HG02973 (cell line): ENCODE measurements at regions not wholly inside any gene's neighbourhood (a gene's known extent, or its start where the extent isn't known, plus 50 kb on each side); places are given as distances from the start of the nearest gene placed in this dataset.

ENCODE experiments used
- ATAC-seq: cut with Tn5 transposase; IDR thresholded peaks from one replicate; pipeline ENCODE4 v1.9.1; 2021; ENCODE audit warnings: moderate library complexity; ENCODE audit not compliant: unreplicated experiment

DNA sequence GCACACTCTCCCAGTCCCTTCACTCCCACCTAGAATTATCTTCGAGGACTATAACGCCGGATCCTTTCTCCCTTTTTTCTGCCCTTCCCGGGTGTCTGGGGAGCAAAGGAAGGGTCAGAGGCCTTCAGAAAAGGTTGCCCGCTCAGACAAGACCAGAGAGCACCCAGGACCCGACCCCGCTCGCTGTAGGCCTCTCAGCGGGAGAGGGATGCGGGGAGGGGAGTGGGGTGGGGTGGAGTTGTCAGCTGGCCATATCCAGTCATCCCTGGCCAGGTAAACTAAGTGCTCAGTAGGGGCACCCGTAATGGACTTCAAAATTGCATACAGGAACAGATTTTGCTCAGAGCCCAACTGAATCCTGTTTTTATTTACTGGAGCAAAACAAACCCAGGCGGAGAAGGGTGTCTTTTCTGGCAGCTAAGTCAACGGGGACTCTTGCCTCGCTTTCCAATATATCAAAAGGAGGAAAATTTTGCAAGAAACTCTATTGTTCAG is 65.0 kb downstream of the NOL4 start:
- no peak for ATAC-seq

DNA sequence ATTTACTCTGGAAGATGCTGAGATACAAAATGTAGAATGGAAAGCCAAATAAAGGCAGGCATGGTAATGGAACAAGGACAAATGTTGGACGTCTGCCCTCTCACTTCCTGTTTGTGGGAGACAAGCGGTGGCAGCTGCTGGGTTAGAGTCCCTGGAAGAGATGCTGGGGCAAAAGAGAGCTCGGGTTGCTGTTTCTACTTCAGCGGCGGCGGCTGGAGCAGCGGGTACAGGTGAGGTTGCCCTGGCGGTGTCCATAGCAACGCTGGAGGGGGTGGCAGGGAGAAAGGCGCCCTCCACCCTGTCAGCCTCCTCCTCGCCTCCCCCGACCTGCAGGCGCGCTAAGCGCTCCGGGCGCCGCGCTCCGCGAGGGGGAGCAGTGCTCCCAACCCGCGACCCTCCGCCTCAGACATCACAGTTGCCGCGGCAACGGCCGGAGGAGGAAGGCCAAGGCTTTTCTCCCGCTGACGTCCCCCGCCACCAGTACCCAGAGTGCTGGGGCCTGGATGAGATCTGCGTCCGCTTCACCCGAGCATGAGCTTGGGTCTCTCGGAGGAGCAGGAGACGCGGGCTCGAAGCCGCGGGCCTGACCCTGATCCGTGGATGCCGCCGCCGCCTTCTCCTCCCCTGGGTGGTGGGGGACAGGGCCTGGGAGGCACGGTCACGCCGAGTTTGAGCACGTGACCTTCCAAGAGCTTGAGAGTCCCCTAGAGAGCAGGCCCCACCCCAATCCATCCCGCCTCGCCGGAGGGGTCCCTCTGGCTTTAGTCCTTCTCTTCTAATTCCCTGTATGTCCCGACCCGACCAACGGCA is 65.6 kb downstream of the NOL4 start:
- ATAC-seq = no peak

DNA sequence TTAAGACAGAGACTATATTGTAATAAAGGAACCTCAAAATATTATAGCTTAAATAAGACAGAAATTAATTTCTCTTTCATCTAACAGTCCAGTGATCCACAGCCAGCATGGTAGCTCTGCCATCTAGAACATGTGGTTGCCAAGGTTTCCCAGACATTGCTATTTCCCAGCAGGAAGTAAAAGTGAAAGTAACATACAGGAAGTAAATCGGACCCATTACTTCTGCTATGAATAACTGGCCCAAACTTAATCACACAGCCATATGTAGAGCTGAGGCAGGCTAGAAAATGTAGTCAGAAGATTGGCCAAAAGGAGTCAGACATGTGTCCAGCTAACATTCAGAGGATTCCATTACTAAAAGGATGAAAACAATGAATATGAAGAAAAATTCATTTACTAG is 71.0 kb downstream of the NOL4 start:
- peak; percentile 66 for ATAC-seq

GRCh38 chr18:34131006-34131405 is 93.7 kb downstream of the NOL4 start:
- no peak for ATAC-seq

GRCh38 chr18:34128436-34128835 is 96.3 kb downstream of the NOL4 start:
- no peak for ATAC-seq

GRCh38 chr18:34126121-34126520 is 98.6 kb downstream of the NOL4 start:
- ATAC-seq = no peak

DNA sequence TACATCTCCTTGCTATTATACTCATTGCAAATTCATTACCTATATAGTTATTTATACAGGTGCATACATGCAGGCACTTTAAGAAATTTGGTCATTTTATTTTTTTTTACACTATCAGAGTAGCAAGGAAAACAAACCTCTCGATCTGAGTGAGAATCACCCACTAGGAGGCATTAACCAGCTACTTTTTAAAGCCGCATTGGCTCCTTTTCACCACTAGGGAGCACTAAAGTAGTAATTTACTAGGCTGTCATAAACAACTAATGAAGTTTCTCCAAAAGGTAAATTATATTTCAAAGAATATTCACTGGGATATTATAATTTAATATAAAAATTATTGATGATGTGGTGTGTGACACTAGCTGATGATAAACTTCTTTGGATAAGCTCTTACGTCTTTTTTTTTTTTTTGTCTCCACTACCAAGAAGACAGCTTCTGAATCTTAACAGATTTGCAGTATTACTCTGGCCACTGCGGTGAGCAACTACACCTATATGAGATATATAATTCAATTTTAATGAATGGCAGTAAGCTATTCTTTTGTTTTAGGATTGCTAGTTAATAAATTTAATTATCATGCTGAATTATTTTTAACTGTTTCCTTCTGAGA is 101.9 kb downstream of the NOL4 start:
- peak; percentile 98 for ATAC-seq

GRCh38 chr18:34121200-34121721 is 103.5 kb downstream of the NOL4 start:
- no peak for ATAC-seq

DNA sequence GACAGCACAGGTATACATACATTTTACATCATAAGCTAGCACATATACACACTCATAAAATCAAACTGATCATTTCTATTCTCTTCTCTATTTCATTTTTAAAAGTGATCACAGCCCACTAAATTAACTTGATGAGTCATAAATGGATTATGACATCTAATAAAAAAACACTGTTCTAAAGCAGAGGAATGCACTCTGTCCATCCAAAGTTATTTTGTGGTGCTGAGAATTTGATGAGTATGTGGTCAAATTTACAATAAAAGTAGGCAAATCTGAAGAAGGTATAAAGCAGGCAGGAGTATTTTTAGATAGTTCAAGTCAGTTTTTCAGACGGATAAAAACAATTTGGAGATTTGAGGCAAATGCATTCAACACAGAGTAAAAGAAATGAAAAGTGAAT is 104.4 kb downstream of the NOL4 start:
- no peak for ATAC-seq

GRCh38 chr18:34117319-34117718 is 107.4 kb downstream of the NOL4 start:
- ATAC-seq = no peak

DNA sequence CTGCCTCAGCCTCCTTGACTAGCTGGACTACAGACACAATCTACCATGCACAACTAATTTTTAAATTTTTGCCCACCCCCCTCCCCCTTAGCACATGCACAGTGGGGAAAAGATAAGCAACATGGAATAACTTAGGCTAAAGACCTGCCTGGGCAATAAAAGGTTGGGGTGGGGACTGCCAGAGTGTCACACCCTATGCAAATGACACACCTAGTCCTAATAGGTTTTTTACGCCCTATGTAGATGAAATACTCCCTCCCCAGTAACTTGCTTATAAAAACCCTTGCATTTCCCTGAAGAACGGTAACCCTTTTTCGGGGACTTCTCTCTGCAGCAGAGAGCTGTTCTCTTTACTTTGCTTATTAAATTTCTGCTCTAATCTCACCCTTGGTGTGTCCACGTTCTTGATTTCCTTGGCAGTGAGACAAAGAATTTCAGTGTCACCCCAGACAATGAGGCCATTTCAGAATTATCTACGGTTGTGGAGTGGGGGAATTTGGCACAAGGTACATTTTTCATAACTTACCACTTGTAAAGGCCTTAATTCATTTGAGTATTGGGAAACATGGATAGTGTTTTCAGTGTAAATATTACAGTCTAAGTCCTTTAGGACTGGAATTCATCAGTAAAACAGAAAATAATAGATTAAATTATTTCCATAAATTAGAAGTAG is 109.2 kb downstream of the NOL4 start:
- no peak for ATAC-seq

DNA sequence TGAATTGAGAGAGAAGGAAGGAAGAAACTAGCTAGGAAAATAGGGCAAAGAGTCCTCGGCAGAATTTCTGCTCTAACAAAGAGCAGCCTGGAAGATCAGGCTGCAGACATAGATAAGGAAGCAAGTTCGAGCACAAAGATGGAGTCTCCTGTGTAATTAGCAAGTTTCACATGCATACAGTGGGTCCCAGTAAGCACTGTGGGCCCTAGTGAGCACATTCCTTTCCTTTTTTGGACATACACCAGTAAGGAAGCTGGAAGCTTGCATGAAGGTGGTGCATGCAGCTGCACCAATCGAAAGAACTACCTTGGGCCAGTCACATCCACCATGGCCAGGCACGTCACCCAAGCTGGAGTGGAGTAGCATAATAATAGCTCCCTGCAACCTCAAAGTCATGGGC is 109.7 kb downstream of the NOL4 start:
- ATAC-seq = no peak

DNA sequence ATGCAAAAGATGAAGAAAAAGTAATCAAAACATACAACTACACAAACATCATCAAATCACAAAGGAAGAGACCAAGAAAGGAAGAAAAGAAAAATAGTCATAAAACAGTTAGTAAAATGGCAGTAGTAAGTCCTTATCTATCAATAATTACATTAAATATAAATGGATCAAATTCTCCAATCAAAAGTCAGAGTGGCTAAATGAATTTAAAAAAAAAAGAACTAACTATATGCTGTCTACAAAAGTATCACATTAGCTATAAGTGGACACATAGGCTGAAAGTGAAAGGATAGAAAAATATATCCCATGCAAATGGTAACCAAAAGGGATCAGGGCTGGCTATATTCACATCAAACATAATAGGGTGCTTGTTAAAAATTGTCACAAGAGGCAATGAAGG is 116.5 kb downstream of the NOL4 start:
- no peak for ATAC-seq

- no peak for ATAC-seq
These were observed 126.6 kb downstream of the NOL4 start for GRCh38 chr18:34098109-34098508.

DNA sequence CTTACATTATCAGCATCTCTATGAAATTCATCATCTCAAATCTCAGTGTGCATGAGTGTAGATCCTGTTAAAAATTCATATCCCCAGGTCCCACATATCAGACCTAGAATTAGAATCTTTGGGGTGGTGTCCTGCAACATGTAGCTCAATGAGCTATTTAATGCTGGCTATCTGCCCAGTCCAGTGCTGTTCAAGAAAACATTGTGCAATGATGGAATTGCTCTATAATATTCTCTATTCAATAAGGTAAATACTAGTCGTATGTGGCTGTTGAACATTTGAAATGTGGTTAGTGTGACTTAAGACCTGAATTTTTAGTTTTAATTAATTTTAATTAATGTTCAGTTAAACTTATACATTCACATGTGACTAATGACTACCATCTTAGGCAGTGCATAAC is 127.4 kb downstream of the NOL4 start:
- no peak for ATAC-seq

- no peak for ATAC-seq
These were observed 130.6 kb downstream of the NOL4 start for GRCh38 chr18:34094148-34094547.

GRCh38 chr18:34092796-34093195 is 131.9 kb downstream of the NOL4 start:
- ATAC-seq = no peak

DNA sequence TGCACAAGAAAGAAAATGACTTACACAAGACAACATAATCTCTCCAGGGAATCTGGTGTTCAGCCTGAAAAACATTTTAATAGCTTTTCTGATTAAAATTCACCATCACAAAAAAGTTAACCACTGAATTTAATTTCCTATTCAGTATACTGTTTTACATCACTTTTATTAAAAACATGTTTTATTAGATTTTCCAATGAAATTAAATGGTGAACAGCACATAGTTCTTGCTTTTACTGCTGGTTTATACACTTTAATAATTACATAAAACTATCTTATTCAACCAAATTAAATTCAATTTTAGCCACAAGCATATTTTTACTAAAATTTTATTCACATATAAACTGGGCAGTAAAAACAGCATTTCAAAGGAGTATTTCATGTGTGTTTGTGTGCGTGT is 138.3 kb downstream of the NOL4 start:
- no peak for ATAC-seq

DNA sequence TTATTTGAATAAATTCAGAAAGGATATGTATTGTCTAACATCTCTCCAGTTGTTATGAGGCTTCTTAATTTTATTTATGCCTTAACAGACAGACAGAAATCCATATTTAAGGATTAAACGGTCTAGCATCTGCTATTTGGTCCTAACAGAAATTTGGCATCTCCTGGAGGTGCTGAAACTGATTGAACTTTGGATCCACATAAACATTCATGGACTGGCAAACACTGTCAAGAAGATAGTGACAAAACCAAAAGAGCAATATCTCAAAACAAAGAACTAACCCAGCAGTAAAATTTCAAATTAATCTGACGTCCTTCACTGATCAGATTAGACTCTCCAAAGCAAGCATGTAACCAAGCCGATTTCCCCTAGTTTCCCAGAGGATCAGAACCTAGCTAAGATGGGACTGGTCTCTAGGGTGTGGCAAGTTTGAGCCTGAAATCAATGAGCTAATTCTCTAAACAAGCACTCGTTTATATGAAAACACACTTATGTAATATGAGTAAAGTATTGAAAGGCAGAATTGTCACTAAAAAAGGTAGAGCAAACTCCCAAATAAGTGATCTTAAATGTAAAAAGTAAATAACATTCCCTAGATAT is 139.5 kb downstream of the NOL4 start:
- ATAC-seq = no peak

GRCh38 chr18:34084635-34085034 is 140.1 kb downstream of the NOL4 start:
- ATAC-seq = no peak

DNA sequence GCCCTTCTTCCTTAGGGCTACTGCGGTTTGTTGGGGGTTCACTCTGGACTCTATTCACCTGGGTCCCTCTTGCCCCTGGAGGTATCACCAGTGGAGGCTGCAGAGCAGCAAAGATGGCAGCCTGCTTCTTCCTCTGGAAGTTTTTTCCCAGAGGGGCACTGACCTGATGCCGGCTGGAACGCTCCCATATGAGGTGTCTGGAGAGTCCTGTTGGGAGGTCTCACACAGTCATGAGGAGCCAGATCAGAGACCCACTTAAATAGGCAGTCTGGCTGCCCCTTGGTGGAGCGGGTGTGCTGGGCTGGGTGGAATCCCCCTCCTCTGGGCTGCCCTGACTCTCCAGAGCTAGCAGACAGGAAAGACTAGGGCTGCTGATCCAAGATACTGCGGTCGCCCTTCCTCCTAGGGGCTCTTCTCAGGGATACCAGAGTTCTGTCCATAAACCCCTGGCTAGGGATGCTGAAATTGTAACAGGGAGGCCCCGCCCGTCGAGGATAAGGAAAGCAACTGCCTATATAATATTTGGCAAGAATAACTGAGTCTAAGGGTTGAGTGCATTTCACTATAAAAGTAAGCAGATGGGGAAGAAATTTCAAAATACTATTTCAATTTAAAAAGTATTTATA is 140.7 kb downstream of the NOL4 start:
- ATAC-seq = no peak
